ENCODE measurements at regions not wholly inside any gene's neighbourhood (a gene's known extent, or its start where the extent isn't known, plus 50 kb on each side); places are given as distances from the start of the nearest gene placed in this dataset.

DNA sequence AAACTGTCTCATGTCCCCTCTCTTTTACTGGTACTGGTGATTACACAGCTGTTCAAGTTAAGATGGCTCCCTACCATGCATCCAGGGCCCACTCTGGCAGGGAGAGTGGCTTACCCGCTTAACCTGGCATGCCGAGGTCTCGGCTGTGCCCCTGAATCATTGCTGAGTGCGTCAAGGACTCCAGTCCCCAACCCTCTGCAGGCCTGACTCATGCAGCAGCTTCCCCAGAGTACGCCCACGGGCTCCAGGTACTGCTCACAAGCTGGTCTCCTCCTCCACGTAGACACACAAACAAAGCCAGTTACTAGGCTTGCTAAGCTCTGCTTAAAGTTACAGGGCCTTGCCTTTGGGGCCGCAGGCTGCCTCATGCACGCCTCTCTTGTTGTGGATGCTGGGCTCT lies 447.4 kb downstream of the COG6 start:
- TF ChIP-seq, protein P1, sequence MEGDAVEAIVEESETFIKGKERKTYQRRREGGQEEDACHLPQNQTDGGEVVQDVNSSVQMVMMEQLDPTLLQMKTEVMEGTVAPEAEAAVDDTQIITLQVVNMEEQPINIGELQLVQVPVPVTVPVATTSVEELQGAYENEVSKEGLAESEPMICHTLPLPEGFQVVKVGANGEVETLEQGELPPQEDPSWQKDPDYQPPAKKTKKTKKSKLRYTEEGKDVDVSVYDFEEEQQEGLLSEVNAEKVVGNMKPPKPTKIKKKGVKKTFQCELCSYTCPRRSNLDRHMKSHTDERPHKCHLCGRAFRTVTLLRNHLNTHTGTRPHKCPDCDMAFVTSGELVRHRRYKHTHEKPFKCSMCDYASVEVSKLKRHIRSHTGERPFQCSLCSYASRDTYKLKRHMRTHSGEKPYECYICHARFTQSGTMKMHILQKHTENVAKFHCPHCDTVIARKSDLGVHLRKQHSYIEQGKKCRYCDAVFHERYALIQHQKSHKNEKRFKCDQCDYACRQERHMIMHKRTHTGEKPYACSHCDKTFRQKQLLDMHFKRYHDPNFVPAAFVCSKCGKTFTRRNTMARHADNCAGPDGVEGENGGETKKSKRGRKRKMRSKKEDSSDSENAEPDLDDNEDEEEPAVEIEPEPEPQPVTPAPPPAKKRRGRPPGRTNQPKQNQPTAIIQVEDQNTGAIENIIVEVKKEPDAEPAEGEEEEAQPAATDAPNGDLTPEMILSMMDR (optimal IDR thresholded peaks at IDR 0.05 in 1 of 3, IDR thresholded peaks at IDR 0.05 in 1 of 3, conservative IDR thresholded peaks at IDR 0.05 in 1 of 3; ENCODE audit: extremely low read depth in 1 of 3, insufficient read depth in 2 of 3, low read length in 3 of 3) = no peak
- TF ChIP-seq EZH2 (IDR thresholded peaks at IDR 0.05; ENCODE audit: low read length) = no peak

Measured in keratinocyte (primary cell).